ENCODE measurements at regions not wholly inside any gene's neighbourhood (a gene's known extent, or its start where the extent isn't known, plus 50 kb on each side); places are given as distances from the start of the nearest gene placed in this dataset.

GRCh38 chr1:55309786-55310504 lies 94.8 kb upstream of the USP24 start:
- H3K4me1 ChIP-seq: no peaks in the 10 kb centered on the region
- no peak for TF ChIP-seq POLR2A (IDR thresholded peaks at IDR 0.05)
- intact Hi-C loops (cut with DNase I; ENCODE audit: low total_unique reads): no loop called here
- H3K36me3 ChIP-seq (ENCODE audit: low read depth, missing control alignments): no peaks in the 10 kb centered on the region
- no peaks in the 10 kb centered on the region for H3K27me3 ChIP-seq
- no peak overlapping the region for H3K27ac ChIP-seq
- no peak overlapping the region for H3K4me3 ChIP-seq
- DNase-seq: no peak
- WGBS, 2 donors: 82 to 86% methylated on average over 18 of the region's 18 CpGs
- H3K9me3 ChIP-seq: no peaks in the 10 kb centered on the region

GRCh38 chr1:55309053-55309452 lies 93.9 kb upstream of the USP24 start:
- WGBS, 2 donors: 68 to 96% methylated on average over 2 of the region's 2 CpGs
- intact Hi-C loops (cut with DNase I; ENCODE audit: low total_unique reads): no loop called here
- H3K27me3 ChIP-seq: no peaks in the 10 kb centered on the region
- no peaks in the 10 kb centered on the region for H3K4me1 ChIP-seq
- no peaks in the 10 kb centered on the region for H3K9me3 ChIP-seq
- H3K36me3 ChIP-seq (ENCODE audit: low read depth, missing control alignments): no peaks in the 10 kb centered on the region
- no peak overlapping the region for H3K4me3 ChIP-seq
- TF ChIP-seq, protein P1, sequence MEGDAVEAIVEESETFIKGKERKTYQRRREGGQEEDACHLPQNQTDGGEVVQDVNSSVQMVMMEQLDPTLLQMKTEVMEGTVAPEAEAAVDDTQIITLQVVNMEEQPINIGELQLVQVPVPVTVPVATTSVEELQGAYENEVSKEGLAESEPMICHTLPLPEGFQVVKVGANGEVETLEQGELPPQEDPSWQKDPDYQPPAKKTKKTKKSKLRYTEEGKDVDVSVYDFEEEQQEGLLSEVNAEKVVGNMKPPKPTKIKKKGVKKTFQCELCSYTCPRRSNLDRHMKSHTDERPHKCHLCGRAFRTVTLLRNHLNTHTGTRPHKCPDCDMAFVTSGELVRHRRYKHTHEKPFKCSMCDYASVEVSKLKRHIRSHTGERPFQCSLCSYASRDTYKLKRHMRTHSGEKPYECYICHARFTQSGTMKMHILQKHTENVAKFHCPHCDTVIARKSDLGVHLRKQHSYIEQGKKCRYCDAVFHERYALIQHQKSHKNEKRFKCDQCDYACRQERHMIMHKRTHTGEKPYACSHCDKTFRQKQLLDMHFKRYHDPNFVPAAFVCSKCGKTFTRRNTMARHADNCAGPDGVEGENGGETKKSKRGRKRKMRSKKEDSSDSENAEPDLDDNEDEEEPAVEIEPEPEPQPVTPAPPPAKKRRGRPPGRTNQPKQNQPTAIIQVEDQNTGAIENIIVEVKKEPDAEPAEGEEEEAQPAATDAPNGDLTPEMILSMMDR (IDR thresholded peaks at IDR 0.05): no peak
- TF ChIP-seq POLR2A (IDR thresholded peaks at IDR 0.05): no peak
- DNase-seq: no peak
- H3K27ac ChIP-seq: no peak overlapping the region

GRCh38 chr1:55305735-55306134 lies 90.6 kb upstream of the USP24 start:
- no peak for TF ChIP-seq POLR2A (IDR thresholded peaks at IDR 0.05)
- TF ChIP-seq, protein P1 (IDR thresholded peaks at IDR 0.05): no peak

GRCh38 chr1:55304229-55304740 lies 89.1 kb upstream of the USP24 start:
- H3K27ac ChIP-seq: no peak overlapping the region
- no peaks in the 10 kb centered on the region for H3K27me3 ChIP-seq
- H3K9me3 ChIP-seq: no peaks in the 10 kb centered on the region
- intact Hi-C loops (cut with DNase I; ENCODE audit: low total_unique reads): no loop called here
- H3K4me1 ChIP-seq: no peaks in the 10 kb centered on the region
- WGBS, 2 donors: 62% methylated on average over 1 of the region's 1 CpG; no CpG with 5 or more reads in 1 of the 2 donors
- no peaks in the 10 kb centered on the region for H3K36me3 ChIP-seq (ENCODE audit: low read depth, missing control alignments)
- no peak overlapping the region for H3K4me3 ChIP-seq
- no peak for TF ChIP-seq POLR2A (IDR thresholded peaks at IDR 0.05)
- TF ChIP-seq, protein P1 (IDR thresholded peaks at IDR 0.05): no peak
- DNase-seq: no peak

More at GRCh38 chr1:55305735-55306134, 90.6 kb upstream of the USP24 start:
- DNase-seq: no peak
- Histone ChIP-seq H3K4me3 (no peak overlapping the region), H3K36me3 (ENCODE audit: low read depth, missing control alignments) (no peaks in the 10 kb centered on the region), H3K27ac (no peak overlapping the region), H3K4me1 (no peaks in the 10 kb centered on the region), H3K9me3 (no peaks in the 10 kb centered on the region), H3K27me3 (no peaks in the 10 kb centered on the region)
- intact Hi-C loops (cut with DNase I; ENCODE audit: low total_unique reads): no loop called here
- WGBS, 2 donors: 47 to 51% methylated on average over 2 of the region's 2 CpGs

- WGBS, 2 donors: 95 to 96% methylated on average over 2 of the region's 2 CpGs
- intact Hi-C loops (cut with DNase I; ENCODE audit: low total_unique reads): no loop called here
- Histone ChIP-seq H3K9me3 (no peaks in the 10 kb centered on the region), H3K4me1 (no peaks in the 10 kb centered on the region), H3K36me3 (ENCODE audit: low read depth, missing control alignments) (no peaks in the 10 kb centered on the region), H3K4me3 (no peak overlapping the region), H3K27ac (no peak overlapping the region), H3K27me3 (no peaks in the 10 kb centered on the region)
- no peak for TF ChIP-seq POLR2A (IDR thresholded peaks at IDR 0.05)
- TF ChIP-seq, protein P1 (IDR thresholded peaks at IDR 0.05): no peak
- DNase-seq: no peak
Measured at GRCh38 chr1:55302972-55303371, 87.8 kb upstream of the USP24 start.

Measured in testis (tissue), 2 donors.